ENCODE measurements at regions not wholly inside any gene's neighbourhood (a gene's known extent, or its start where the extent isn't known, plus 50 kb on each side); places are given as distances from the start of the nearest gene placed in this dataset.

DNA sequence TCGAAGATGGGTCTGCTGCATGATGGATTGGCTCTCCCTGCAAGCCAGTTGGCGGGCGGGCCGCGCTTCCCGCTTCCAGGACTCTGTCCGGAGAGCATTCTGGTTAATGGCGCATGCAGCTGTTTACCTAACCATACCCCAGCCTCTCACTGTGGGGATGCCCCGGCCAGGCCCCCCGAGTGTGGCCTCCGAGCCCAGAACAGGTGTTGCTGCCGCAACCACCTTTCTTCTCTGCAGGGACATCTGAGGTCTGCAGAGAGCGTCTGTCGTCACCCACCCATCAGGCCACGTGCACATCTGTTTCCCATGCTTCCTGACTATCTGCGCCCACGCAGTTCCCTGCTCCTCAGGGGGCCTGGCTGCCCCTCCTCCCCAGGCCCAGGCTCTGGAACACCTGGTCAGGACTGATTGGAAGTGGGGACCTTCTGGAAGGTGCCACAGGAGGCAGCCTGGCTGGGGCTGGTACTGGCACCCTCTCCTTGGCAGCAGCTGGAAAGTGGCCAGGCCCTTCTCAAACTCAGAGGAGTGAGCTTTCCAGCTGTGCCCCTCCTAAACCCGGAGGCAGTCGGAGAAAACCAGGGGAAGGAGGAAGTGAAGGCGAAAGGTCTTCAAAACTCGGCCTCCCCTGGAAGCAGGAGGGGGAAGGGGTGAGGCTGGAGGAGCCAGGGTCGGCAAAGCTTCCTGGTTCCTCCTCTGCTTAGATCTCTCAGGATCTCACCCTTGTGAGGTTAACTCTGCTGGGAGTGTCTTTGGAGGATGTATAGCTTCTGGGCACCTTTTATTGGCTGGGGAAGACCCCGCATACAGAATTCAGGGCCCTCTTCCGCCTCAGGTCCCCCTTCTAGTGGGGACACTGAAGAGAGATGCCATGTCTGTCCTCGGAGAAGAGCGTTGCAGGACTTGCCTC is 64.5 kb upstream of the CIBAR2 start:
- TF ChIP-seq EZH2 (IDR thresholded peaks at IDR 0.05; ENCODE audit: insufficient read depth, poor library complexity, severe bottlenecking) (no peak), EZH2phosphoT487 (IDR thresholded peaks at IDR 0.05; ENCODE audit: insufficient read depth, low read depth) (no peak)
